ENCODE measurements at regions not wholly inside any gene's neighbourhood (a gene's known extent, or its start where the extent isn't known, plus 50 kb on each side); places are given as distances from the start of the nearest gene placed in this dataset.

DNA sequence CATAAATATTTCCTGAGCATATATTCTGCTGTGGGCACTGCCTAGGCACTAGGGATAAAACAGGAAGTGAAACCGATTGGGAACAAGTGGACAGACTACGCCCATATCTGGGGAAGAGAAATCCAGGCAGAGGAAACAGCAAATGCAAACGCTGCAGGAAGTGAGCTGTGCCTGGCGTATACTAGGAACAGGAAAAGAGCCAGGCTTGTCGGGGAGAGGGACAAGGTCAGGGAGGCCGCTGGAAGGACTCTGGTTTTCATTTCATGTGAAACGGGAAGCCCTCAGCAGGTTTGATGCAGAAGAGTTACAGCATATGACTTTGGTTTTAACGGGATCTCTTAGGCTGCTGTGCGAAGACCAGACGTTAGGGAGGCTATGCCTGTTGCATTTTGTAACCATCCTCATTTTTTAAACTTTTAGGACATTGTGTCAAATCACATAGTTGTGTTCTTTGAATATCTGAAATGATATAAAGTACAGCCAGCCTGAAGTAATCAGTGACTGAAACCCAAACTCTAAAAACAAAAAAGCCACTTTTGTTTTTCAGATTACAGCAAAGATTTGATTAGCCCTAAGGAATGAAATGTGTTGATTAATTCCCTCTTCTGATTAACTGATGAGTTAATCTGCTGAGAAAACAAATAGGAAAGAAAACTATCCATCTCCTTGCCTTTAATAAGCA lies 110.2 kb upstream of the PIEZO2 start:
- WGBS: 57% methylated on average over 10 of the region's 10 CpGs
- Histone ChIP-seq H3K36me3 (ENCODE audit: control insufficient read depth in 4 of 4, insufficient read depth in 3 of 4, low read depth in 1 of 4, low read length in 3 of 4) (no peaks in the 10 kb centered on the region), H3K4me3 (ENCODE audit: low read depth in 1 of 3, low read length in 3 of 3) (no peak overlapping the region), H3K4me1 (ENCODE audit: control insufficient read depth in 4 of 4, insufficient read depth in 4 of 4, low read length in 3 of 4) (peaks cover 0 to 4% (median 0%) of the 10 kb centered on the region in 4 donors), H3K9me3 (ENCODE audit: control insufficient read depth in 4 of 4, low read length in 3 of 4) (no peaks in the 10 kb centered on the region), H3K9ac (ENCODE audit: low read depth in 1 of 2, low read length in 2 of 2) (no peak overlapping the region), H3K27me3 (ENCODE audit: control insufficient read depth in 4 of 4, insufficient read depth in 4 of 4, low read length in 3 of 4) (no peaks in the 10 kb centered on the region), H3K27ac (ENCODE audit: low read depth in 1 of 2, low read length in 2 of 2) (no peak overlapping the region)
- no peak for DNase-seq (ENCODE audit: low spot score)
- TF ChIP-seq, protein P1, sequence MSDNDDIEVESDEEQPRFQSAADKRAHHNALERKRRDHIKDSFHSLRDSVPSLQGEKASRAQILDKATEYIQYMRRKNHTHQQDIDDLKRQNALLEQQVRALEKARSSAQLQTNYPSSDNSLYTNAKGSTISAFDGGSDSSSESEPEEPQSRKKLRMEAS (IDR thresholded peaks at IDR 0.05): peak; percentile 68
- TF ChIP-seq REST (IDR thresholded peaks at IDR 0.05) (peak; percentile 15), SP1 (IDR thresholded peaks at IDR 0.05) (peak; percentile 20), NR2F2 (IDR thresholded peaks at IDR 0.05) (peak; percentile 38), GABPA (IDR thresholded peaks at IDR 0.05 in 1 of 2, conservative IDR thresholded peaks at IDR 0.05 in 1 of 2) (peak; percentile 20 to 27), RXRA (IDR thresholded peaks at IDR 0.05) (peak in 1 of 2 donors; percentile 20), RAD21 (IDR thresholded peaks at IDR 0.05) (no peak), EGR1 (IDR thresholded peaks at IDR 0.05; ENCODE audit: low read depth in 2 of 2) (no peak), CTCF (IDR thresholded peaks at IDR 0.05; ENCODE audit: low read depth, low read length, missing input control) (no peak)

GRCh38 chr18:11258039-11258610 lies 108.8 kb upstream of the PIEZO2 start:
- WGBS: 80% methylated on average over 1 of the region's 1 CpG
- H3K4me3 ChIP-seq (ENCODE audit: low read depth in 1 of 3, low read length in 3 of 3): no peak overlapping the region
- no peaks in the 10 kb centered on the region for H3K36me3 ChIP-seq (ENCODE audit: control insufficient read depth in 4 of 4, insufficient read depth in 3 of 4, low read depth in 1 of 4, low read length in 3 of 4)
- DNase-seq (ENCODE audit: low spot score): no peak
- H3K27ac ChIP-seq (ENCODE audit: low read depth in 1 of 2, low read length in 2 of 2): no peak overlapping the region
- H3K4me1 ChIP-seq (ENCODE audit: control insufficient read depth in 4 of 4, insufficient read depth in 4 of 4, low read length in 3 of 4): peaks cover 0 to 4% (median 0%) of the 10 kb centered on the region in 4 donors
- H3K27me3 ChIP-seq (ENCODE audit: control insufficient read depth in 4 of 4, insufficient read depth in 4 of 4, low read length in 3 of 4): no peaks in the 10 kb centered on the region
- TF ChIP-seq HNF4A (conservative IDR thresholded peaks at IDR 0.05) (no peak), SP1 (IDR thresholded peaks at IDR 0.05) (no peak), YY1 (IDR thresholded peaks at IDR 0.05) (no peak), GABPA (IDR thresholded peaks at IDR 0.05 in 1 of 2, conservative IDR thresholded peaks at IDR 0.05 in 1 of 2) (no peak)
- TF ChIP-seq, protein P1 (IDR thresholded peaks at IDR 0.05): no peak
- no peaks in the 10 kb centered on the region for H3K9me3 ChIP-seq (ENCODE audit: control insufficient read depth in 4 of 4, low read length in 3 of 4)
- H3K9ac ChIP-seq (ENCODE audit: low read depth in 1 of 2, low read length in 2 of 2): no peak overlapping the region

Data from liver (tissue), 8 donors.